Activated CD4-positive, alpha-beta memory T cell treated with anti-CD3 and anti-CD28 coated beads, Interleukin-2, amount 10 ng/mL, durations not matched to agents 7 days and 5 days (primary cell): ENCODE measurements at regions not wholly inside any gene's neighbourhood (a gene's known extent, or its start where the extent isn't known, plus 50 kb on each side); places are given as distances from the start of the nearest gene placed in this dataset.
A peak's percentile ranks its signal among the peaks of the same experiment; 100 is the strongest.

Experiments
- CTCF ChIA-PET: fragments of 350-600 bp; sonication (Branson Sonifier 250); formaldehyde crosslinking; loops from one replicate; lab custom pipeline; 2021; ENCODE audit warnings: antibody characterized with exemption, inconsistent platforms; lab: Charles Lee
- POLR2A ChIA-PET: fragments of 350-600 bp; sonication (Branson Sonifier 250); formaldehyde crosslinking; loops from one replicate; lab custom pipeline; 2021; ENCODE audit warnings: antibody characterized with exemption; lab: Charles Lee
- DNase-seq: peaks from one replicate; pipeline ENCODE4 v3.0.0-alpha.2; 2020
- H3K27ac Mint-ChIP-seq: one replicate; pipeline ENCODE4 v1.8.0; 2021; ENCODE audit warnings: mild to moderate bottlenecking, mixed read lengths
- H3K27me3 Mint-ChIP-seq: one replicate; pipeline ENCODE4 v1.8.0; 2021; ENCODE audit warnings: mixed read lengths
- H3K36me3 Mint-ChIP-seq: one replicate; pipeline ENCODE4 v1.8.0; 2021; ENCODE audit warnings: low read depth, mixed read lengths
- H3K4me1 Mint-ChIP-seq: one replicate; pipeline ENCODE4 v1.8.0; 2021; ENCODE audit warnings: mixed read lengths
- H3K4me3 Mint-ChIP-seq: one replicate; pipeline ENCODE4 v1.8.0; 2021; ENCODE audit warnings: mild to moderate bottlenecking, mixed read lengths
- H3K9me3 Mint-ChIP-seq: one replicate; pipeline ENCODE4 v1.8.0; 2021; ENCODE audit warnings: mixed read lengths

- Mint-ChIP-seq H3K27ac (no peak overlapping the region), H3K4me3 (no peak overlapping the region), H3K27me3 (no peaks in the 10 kb centered on the region), H3K9me3 (peaks cover 4% of the 10 kb centered on the region), H3K4me1 (peaks cover 3% of the 10 kb centered on the region), H3K36me3 (no peaks in the 10 kb centered on the region)
- ChIA-PET CTCF (no interaction called here), POLR2A (no interaction called here)
- no peak for DNase-seq
These were observed 310.9 kb upstream of the RBMY1B start for GRCh38 chrY:21200246-21200645.

DNA sequence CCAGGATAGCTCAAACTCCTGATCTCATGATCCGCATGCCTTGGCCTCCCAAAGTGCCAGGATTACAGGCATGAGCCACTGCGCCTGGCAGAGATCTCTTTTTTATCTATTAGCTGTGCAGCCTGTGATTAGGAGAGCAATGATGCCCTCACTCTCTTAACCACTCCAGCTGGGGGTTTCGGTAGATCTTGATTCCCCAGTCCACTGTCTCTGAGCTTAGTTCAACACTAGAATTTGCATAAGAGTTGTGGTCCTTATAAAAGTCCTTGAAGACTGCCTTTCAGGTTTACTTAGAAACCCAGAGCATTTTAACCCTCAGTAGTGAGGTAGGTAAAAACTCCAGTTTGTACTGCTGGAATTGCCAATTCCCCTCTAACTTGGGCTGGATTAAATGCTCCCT, 283.3 kb upstream of the RBMY1B start:
- Mint-ChIP-seq H3K36me3 (no peaks in the 10 kb centered on the region), H3K9me3 (no peaks in the 10 kb centered on the region), H3K27me3 (no peaks in the 10 kb centered on the region), H3K27ac (no peak overlapping the region), H3K4me1 (no peaks in the 10 kb centered on the region), H3K4me3 (no peak overlapping the region)
- CTCF ChIA-PET, result no interaction called here
- POLR2A ChIA-PET, result no interaction called here
- no peak for DNase-seq

- Mint-ChIP-seq H3K27ac (peak overlapping the region; percentile 87), H3K27me3 (no peaks in the 10 kb centered on the region), H3K4me1 (peaks cover 47% of the 10 kb centered on the region), H3K4me3 (peak overlapping the region; percentile 0), H3K36me3 (peaks cover 39% of the 10 kb centered on the region), H3K9me3 (peaks cover 15% of the 10 kb centered on the region)
- CTCF ChIA-PET, result no interaction called here
- POLR2A ChIA-PET, result interaction anchor here (1.0 to 2.3 kb wide), 4 partner anchors 9 to 664 kb away, joined by 3 to 9 read pairs (median 6); no protein-coding TSS in a partner anchor
- peak; percentile 37 for DNase-seq
These were observed 270.9 kb upstream of the RBMY1B start for GRCh38 chrY:21240221-21240620.

DNA sequence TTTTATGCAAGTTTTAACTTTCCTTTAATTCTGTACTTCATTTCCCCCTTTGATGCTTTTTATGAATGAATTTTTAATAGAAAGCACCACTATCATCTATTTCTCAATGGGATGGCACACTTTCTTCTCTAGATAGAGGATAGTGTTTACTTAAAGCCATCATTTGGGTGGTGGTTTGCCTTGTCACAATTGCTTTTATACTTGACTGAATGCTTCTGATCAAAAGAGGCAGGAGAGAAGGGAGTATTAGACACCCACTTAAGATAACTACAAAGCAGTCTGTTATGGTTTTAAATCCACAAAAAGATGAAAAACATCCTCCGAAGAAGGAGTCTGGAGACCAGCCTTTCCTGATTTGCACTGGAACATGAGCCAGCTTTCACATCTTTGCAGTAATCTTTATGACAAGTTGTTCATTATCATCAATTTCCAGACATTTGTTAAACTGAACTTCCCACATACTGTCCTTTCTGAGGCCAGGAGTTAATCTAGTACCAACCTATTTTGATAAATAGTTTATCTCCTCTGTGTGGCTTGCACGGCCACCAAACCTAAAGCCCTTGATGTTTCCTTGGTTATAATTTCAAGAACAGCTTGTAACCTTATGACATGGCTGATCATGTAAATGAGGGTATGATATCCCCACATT, 270.4 kb upstream of the RBMY1B start:
- peak overlapping the region; percentile 0 for H3K4me3 Mint-ChIP-seq
- peaks cover 15% of the 10 kb centered on the region for H3K9me3 Mint-ChIP-seq
- DNase-seq, result no peak
- ChIA-PET POLR2A (interaction anchor here (0.6 to 2.3 kb wide), 5 partner anchors 8 to 664 kb away, joined by 3 to 9 read pairs (median 4); no protein-coding TSS in a partner anchor), CTCF (interaction anchor here (0.6 kb wide), 1 partner anchor 1544 kb away, joined by 3 read pairs; no protein-coding TSS in a partner anchor)
- peaks cover 50% of the 10 kb centered on the region for H3K4me1 Mint-ChIP-seq
- no peaks in the 10 kb centered on the region for H3K27me3 Mint-ChIP-seq
- H3K27ac Mint-ChIP-seq, result peak overlapping the region; percentile 87
- peaks cover 39% of the 10 kb centered on the region for H3K36me3 Mint-ChIP-seq

- ChIA-PET POLR2A (interaction anchor here (1.2 kb wide), 2 partner anchors 11 to 13 kb away, joined by 4 read pairs; no protein-coding TSS in a partner anchor), CTCF (no interaction called here)
- peaks cover 68% of the 10 kb centered on the region for H3K4me1 Mint-ChIP-seq
- DNase-seq, result no peak
- no peak overlapping the region for H3K4me3 Mint-ChIP-seq
- no peaks in the 10 kb centered on the region for H3K27me3 Mint-ChIP-seq
- peaks cover 32% of the 10 kb centered on the region for H3K36me3 Mint-ChIP-seq
- peaks cover 12% of the 10 kb centered on the region for H3K9me3 Mint-ChIP-seq
- H3K27ac Mint-ChIP-seq, result peak overlapping the region; percentile 87
These were observed 268.3 kb upstream of the RBMY1B start for GRCh38 chrY:21242793-21243192.

DNA sequence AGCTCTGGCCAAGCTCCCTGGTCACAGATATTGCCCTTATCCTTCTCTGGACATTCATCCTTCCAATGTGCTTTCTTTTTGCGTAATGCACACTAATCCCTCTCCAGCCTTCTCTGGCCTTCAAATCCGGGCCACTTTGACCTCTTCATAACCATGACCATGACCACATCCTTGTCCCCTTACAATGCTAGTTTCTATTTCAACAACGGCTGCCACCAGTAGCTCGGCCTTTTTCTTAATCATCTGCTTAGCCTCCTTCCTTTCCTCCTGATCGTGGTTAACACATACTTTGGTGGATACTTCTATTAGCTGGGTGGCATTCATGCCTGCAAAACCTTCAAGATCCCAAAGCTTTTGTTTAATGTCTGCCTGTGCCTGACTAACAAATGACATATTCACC, 264.4 kb upstream of the RBMY1B start:
- Mint-ChIP-seq H3K36me3 (peaks cover 13% of the 10 kb centered on the region), H3K4me3 (peak overlapping the region; percentile 44), H3K4me1 (peaks cover 68% of the 10 kb centered on the region), H3K9me3 (no peaks in the 10 kb centered on the region), H3K27ac (peak overlapping the region; percentile 83), H3K27me3 (no peaks in the 10 kb centered on the region)
- CTCF ChIA-PET, result no interaction called here
- DNase-seq, result peak; percentile 22
- POLR2A ChIA-PET, result interaction anchor here (0.7 to 2.4 kb wide), 3 partner anchors 13 to 671 kb away, joined by 3 to 7 read pairs (median 4); partner anchors contain the start of gene EIF1AY

DNA sequence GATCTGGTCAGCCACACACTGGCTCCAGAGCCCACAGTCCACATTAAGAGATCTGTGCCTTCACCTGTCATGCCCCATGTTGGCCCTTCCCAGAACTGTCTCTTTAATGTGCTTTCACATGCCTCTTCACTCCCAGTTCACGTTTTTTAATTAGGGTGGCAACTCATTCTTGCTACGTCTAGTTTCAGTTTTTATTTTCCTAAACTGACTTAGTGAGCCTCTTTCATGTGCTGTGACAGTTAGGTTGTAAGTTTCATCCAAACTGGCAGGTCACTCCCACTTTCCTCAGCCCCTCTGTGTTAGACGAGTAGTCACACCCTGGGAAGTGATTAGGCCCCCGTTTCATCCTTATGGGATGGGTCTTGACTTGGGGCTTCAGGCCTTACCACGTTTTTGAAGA, 262.5 kb upstream of the RBMY1B start:
- peaks cover 62% of the 10 kb centered on the region for H3K4me1 Mint-ChIP-seq
- H3K4me3 Mint-ChIP-seq, result peak overlapping the region; percentile 45
- no peak for DNase-seq
- H3K27ac Mint-ChIP-seq, result peak overlapping the region; percentile 84
- H3K36me3 Mint-ChIP-seq, result peaks cover 4% of the 10 kb centered on the region
- ChIA-PET POLR2A (interaction anchor here (1.9 kb wide), 1 partner anchor 8 kb away, joined by 7 read pairs; no protein-coding TSS in a partner anchor), CTCF (no interaction called here)
- no peaks in the 10 kb centered on the region for H3K27me3 Mint-ChIP-seq
- no peaks in the 10 kb centered on the region for H3K9me3 Mint-ChIP-seq

DNA sequence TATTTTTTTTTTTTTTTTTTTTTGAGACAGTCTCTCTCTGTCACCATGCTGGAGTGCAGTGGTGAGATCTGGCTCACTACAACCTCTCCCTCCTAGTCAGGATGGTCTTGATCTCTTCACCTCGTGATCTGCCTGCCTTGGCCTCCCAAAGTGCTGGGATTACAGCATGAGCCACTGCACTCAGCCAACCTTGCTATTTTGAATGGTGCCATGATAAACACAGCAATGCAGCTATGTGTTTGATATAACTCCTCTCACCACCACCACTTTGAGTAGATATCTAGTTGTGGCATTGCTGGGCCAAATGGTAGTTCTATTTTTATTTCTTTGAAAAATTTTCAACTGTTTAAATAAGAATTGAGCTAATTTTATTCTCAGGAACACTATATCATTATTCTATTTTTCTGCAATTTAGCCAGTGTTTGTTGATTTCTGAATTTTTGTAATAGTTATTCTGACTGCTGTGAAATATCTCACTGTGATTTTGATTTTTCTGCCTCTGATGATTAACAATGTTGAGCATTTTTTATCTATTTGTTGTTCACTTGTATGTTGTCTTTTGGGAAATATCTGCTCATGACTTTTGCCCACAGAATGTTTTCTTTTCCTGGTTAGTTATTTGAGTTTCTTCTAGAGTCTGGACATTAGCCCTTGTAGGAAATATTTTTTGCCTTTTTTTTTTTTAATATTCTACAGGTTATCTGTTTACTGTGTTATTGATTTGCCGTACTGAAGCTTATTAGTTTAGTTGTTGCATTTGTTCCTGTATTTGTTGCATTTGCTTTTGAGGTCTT, 257.5 kb upstream of the RBMY1B start:
- H3K27ac Mint-ChIP-seq, result peak overlapping the region; percentile 76
- H3K36me3 Mint-ChIP-seq, result peaks cover 16% of the 10 kb centered on the region
- H3K9me3 Mint-ChIP-seq, result no peaks in the 10 kb centered on the region

DNA sequence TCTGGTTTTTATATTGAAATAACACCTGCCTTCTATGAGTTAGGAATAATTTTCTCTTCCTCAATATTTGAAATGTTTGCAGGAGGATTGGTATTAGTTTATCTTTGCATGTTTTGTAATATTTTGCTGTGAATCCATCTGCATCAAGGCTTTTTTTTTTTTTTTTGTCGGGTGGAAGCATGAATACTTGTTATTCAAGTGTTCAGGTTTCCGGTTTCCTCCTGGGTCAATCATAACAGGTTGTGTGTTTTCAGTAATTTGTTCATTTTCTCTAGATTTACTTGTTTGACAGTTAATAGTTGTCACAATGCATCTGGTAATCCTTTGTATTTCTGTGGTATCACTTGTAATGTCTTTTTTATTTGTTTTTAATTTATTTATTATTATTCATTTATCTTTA, 256.7 kb upstream of the RBMY1B start:
- no peak for DNase-seq
- peaks cover 40% of the 10 kb centered on the region for H3K4me1 Mint-ChIP-seq
- ChIA-PET CTCF (no interaction called here), POLR2A (interaction anchor here (1.3 kb wide), 1 partner anchor 14 kb away, joined by 4 read pairs; no protein-coding TSS in a partner anchor)
- H3K27me3 Mint-ChIP-seq, result no peaks in the 10 kb centered on the region
- H3K9me3 Mint-ChIP-seq, result no peaks in the 10 kb centered on the region
- H3K4me3 Mint-ChIP-seq, result peak overlapping the region; percentile 72
- peak overlapping the region; percentile 79 for H3K27ac Mint-ChIP-seq
- H3K36me3 Mint-ChIP-seq, result peaks cover 16% of the 10 kb centered on the region

More for the DNA sequence above, 257.5 kb upstream of the RBMY1B start:
- CTCF ChIA-PET, result no interaction called here
- Mint-ChIP-seq H3K4me1 (peaks cover 46% of the 10 kb centered on the region), H3K27me3 (no peaks in the 10 kb centered on the region), H3K4me3 (peak overlapping the region; percentile 53)
- POLR2A ChIA-PET, result interaction anchor here (1.0 to 1.3 kb wide), 2 partner anchors 11 to 13 kb away, joined by 4 read pairs; no protein-coding TSS in a partner anchor
- no peak for DNase-seq

DNA sequence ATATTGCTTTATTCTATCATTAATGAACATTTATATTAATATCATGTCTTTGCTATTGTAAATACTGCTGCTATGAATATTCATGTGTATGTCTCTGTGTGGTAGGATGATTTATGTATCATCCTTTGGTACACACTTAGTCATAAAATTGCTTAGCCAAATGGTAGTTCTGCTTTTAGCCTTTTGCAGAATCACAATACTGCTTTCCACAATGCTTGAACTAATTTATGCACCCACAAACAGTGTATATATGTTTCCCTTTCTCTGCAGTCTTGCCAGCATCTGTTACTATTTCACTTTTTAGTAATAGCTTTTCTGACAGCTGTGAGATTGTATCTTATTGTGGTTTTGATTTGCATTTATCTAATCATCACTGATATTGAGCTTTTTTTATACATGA, 254.3 kb upstream of the RBMY1B start:
- Mint-ChIP-seq H3K27me3 (no peaks in the 10 kb centered on the region), H3K9me3 (no peaks in the 10 kb centered on the region), H3K36me3 (peaks cover 16% of the 10 kb centered on the region), H3K4me3 (peak overlapping the region; percentile 65), H3K27ac (peak overlapping the region; percentile 66), H3K4me1 (peaks cover 44% of the 10 kb centered on the region)
- no peak for DNase-seq
- CTCF ChIA-PET, result no interaction called here
- POLR2A ChIA-PET, result interaction anchor here (1.0 to 2.6 kb wide), 3 partner anchors 16 to 512 kb away, joined by 3 to 9 read pairs (median 5); no protein-coding TSS in a partner anchor

DNA sequence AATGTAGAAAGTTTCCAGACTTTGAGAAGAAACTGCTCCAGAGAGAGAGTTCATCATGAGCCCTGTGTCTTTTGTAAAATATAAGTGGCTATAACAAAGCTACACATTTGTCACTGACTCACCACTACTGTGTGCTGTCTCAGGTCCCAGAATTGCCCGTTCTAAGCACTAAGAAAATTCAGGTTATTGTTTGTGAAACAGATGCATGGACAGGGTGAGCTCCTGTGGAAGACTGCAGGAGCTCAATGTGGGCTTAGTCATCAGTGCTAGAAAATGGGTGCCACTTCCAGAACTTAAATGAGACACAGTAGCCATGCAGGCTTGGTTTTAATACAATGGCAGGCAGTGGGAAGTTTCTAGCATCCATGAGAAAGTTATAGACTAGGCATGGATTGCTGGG, 251.4 kb upstream of the RBMY1B start:
- H3K27me3 Mint-ChIP-seq, result no peaks in the 10 kb centered on the region
- peaks cover 10% of the 10 kb centered on the region for H3K36me3 Mint-ChIP-seq
- ChIA-PET CTCF (no interaction called here), POLR2A (interaction anchor here (1.2 to 1.8 kb wide), 4 partner anchors 9 to 684 kb away, joined by 3 to 6 read pairs (median 5); partner anchors contain the start of gene EIF1AY)
- H3K4me3 Mint-ChIP-seq, result no peak overlapping the region
- H3K27ac Mint-ChIP-seq, result no peak overlapping the region
- H3K9me3 Mint-ChIP-seq, result no peaks in the 10 kb centered on the region
- peaks cover 35% of the 10 kb centered on the region for H3K4me1 Mint-ChIP-seq
- DNase-seq, result no peak

DNA sequence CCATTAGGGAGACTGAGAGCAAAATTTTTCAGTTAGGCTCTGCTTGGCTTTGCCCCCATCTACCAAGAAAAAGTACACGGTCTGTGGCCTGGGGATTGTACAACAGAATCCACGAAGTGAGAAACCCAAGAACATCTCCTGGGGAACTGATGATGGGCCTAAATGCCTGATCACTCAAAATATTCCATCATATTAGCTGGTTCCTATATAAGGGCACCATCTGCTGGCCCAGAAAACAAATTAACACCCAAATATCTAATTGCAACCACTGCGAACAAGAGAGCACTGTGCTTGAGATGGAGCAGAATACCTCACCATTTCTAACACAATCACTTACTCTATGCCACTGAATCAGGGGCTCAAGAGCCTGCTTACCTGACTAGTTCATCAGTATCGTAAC, 250.8 kb upstream of the RBMY1B start:
- ChIA-PET POLR2A (interaction anchor here (1.2 to 1.8 kb wide), 4 partner anchors 10 to 684 kb away, joined by 3 to 6 read pairs (median 5); partner anchors contain the start of gene EIF1AY), CTCF (interaction anchor here (1.2 kb wide), 1 partner anchor 157 kb away, joined by 3 read pairs; no protein-coding TSS in a partner anchor)
- Mint-ChIP-seq H3K9me3 (no peaks in the 10 kb centered on the region), H3K4me1 (peaks cover 33% of the 10 kb centered on the region), H3K27ac (no peak overlapping the region), H3K36me3 (peaks cover 8% of the 10 kb centered on the region), H3K4me3 (no peak overlapping the region), H3K27me3 (no peaks in the 10 kb centered on the region)
- no peak for DNase-seq
